HEK293 (cell line): ENCODE measurements at regions not wholly inside any gene's neighbourhood (a gene's known extent, or its start where the extent isn't known, plus 50 kb on each side); places are given as distances from the start of the nearest gene placed in this dataset.
A peak's percentile ranks its signal among the peaks of the same experiment; 100 is the strongest.

Experiments
- EGR2 ChIP-seq: fragments of 450-650 bp; formaldehyde crosslinking; IDR thresholded peaks from 2 replicates; pipeline ENCODE4 v1.5.1; 2016; ENCODE audit warnings: low read depth, missing biosample characterization, missing genetic modification characterization
- GLIS2 ChIP-seq: fragments of 450-650 bp; formaldehyde crosslinking; IDR thresholded peaks from 2 replicates; pipeline ENCODE4 v1.5.1; 2016; ENCODE audit warnings: missing biosample characterization, missing genetic modification characterization
- IKZF3 ChIP-seq: fragments of 450-650 bp; IDR thresholded peaks from 2 replicates; pipeline ENCODE4 v1.5.0; 2018; ENCODE audit warnings: missing biosample characterization, mild to moderate bottlenecking, missing genetic modification characterization, moderate library complexity
- INSM2 ChIP-seq: fragments of 450-650 bp; formaldehyde crosslinking; IDR thresholded peaks from 2 replicates; pipeline ENCODE4 v1.5.1; 2016; ENCODE audit warnings: missing biosample characterization, missing genetic modification characterization
- KLF9 ChIP-seq: fragments of 450-650 bp; formaldehyde crosslinking; IDR thresholded peaks from 2 replicates; pipeline ENCODE4 v1.5.1; 2016; ENCODE audit warnings: missing biosample characterization, missing genetic modification characterization, low read depth
- SCRT2 ChIP-seq: fragments of 450-650 bp; formaldehyde crosslinking; IDR thresholded peaks from 2 replicates; pipeline ENCODE4 v1.5.1; 2016; ENCODE audit warnings: missing biosample characterization, missing genetic modification characterization
- SP3 ChIP-seq: fragments of 450-650 bp; formaldehyde crosslinking; IDR thresholded peaks from 2 replicates; pipeline ENCODE4 v1.5.1; 2016; ENCODE audit warnings: missing biosample characterization, missing genetic modification characterization
- TSHZ1 ChIP-seq: fragments of 450-650 bp; formaldehyde crosslinking; IDR thresholded peaks from 2 replicates; pipeline ENCODE4 v1.5.1; 2016; ENCODE audit warnings: missing biosample characterization, missing genetic modification characterization, borderline replicate concordance
- ZBTB17 ChIP-seq: fragments of 450-650 bp; formaldehyde crosslinking; IDR thresholded peaks from 2 replicates; pipeline ENCODE4 v1.5.1; 2016; ENCODE audit warnings: missing biosample characterization, missing genetic modification characterization
- ZBTB20 ChIP-seq: fragments of 450-650 bp; formaldehyde crosslinking; IDR thresholded peaks from 2 replicates; pipeline ENCODE4 v1.5.1; 2016; ENCODE audit warnings: missing biosample characterization, missing genetic modification characterization
- ZBTB7A ChIP-seq: fragments of 450-650 bp; formaldehyde crosslinking; IDR thresholded peaks from 2 replicates; pipeline ENCODE4 v1.5.1; 2016; ENCODE audit warnings: low read depth, missing biosample characterization, missing genetic modification characterization
- ZFP3 ChIP-seq: fragments of 450-650 bp; formaldehyde crosslinking; IDR thresholded peaks from 2 replicates; pipeline ENCODE4 v1.5.1; 2016; ENCODE audit warnings: low read depth, missing biosample characterization, missing genetic modification characterization
- ZFP41 ChIP-seq: fragments of 450-650 bp; formaldehyde crosslinking; IDR thresholded peaks from 2 replicates; pipeline ENCODE4 v1.5.1; 2016; ENCODE audit warnings: missing biosample characterization, missing genetic modification characterization, borderline replicate concordance
- ZNF133 ChIP-seq: fragments of 450-650 bp; formaldehyde crosslinking; IDR thresholded peaks from 2 replicates; pipeline ENCODE4 v1.5.1; 2016; ENCODE audit warnings: missing biosample characterization, missing genetic modification characterization
- ZNF146 ChIP-seq: fragments of 450-650 bp; formaldehyde crosslinking; IDR thresholded peaks from 2 replicates; pipeline ENCODE4 v1.5.1; 2016; ENCODE audit warnings: missing biosample characterization, missing genetic modification characterization
- ZNF157 ChIP-seq: fragments of 450-650 bp; formaldehyde crosslinking; IDR thresholded peaks from 2 replicates; pipeline ENCODE4 v1.5.1; 2016; ENCODE audit warnings: missing biosample characterization, missing genetic modification characterization
- ZNF16 ChIP-seq: fragments of 450-650 bp; formaldehyde crosslinking; IDR thresholded peaks from 2 replicates; pipeline ENCODE4 v1.5.1; 2016; ENCODE audit warnings: low read depth, missing biosample characterization, missing genetic modification characterization
- ZNF248 ChIP-seq: fragments of 450-650 bp; formaldehyde crosslinking; IDR thresholded peaks from 2 replicates; pipeline ENCODE4 v1.5.1; 2017; ENCODE audit warnings: missing biosample characterization, missing genetic modification characterization
- ZNF394 ChIP-seq: fragments of 450-650 bp; formaldehyde crosslinking; IDR thresholded peaks from 2 replicates; pipeline ENCODE4 v1.5.1; 2016; ENCODE audit warnings: missing biosample characterization, missing genetic modification characterization, mild to moderate bottlenecking, moderate library complexity, borderline replicate concordance
- ZNF404 ChIP-seq: fragments of 450-650 bp; formaldehyde crosslinking; IDR thresholded peaks from 2 replicates; pipeline ENCODE4 v1.5.1; 2017; ENCODE audit warnings: missing biosample characterization, missing genetic modification characterization
- ZNF416 ChIP-seq: fragments of 450-650 bp; formaldehyde crosslinking; IDR thresholded peaks from 2 replicates; pipeline ENCODE4 v1.5.1; 2016; ENCODE audit warnings: missing biosample characterization, missing genetic modification characterization
- ZNF513 ChIP-seq: fragments of 450-650 bp; IDR thresholded peaks from 2 replicates; pipeline ENCODE4 v1.5.1; 2018; ENCODE audit warnings: missing biosample characterization, missing genetic modification characterization
- ZNF521 ChIP-seq: fragments of 450-650 bp; formaldehyde crosslinking; IDR thresholded peaks from 2 replicates; pipeline ENCODE4 v1.5.1; 2017; ENCODE audit warnings: missing biosample characterization, mild to moderate bottlenecking, missing genetic modification characterization
- ZNF530 ChIP-seq: fragments of 450-650 bp; formaldehyde crosslinking; IDR thresholded peaks from 2 replicates; pipeline ENCODE4 v1.5.1; 2016; ENCODE audit warnings: low read depth, missing biosample characterization, missing genetic modification characterization
- ZNF548 ChIP-seq: fragments of 450-650 bp; formaldehyde crosslinking; IDR thresholded peaks from 2 replicates; pipeline ENCODE4 v1.5.1; 2016; ENCODE audit warnings: missing biosample characterization, missing genetic modification characterization
- ZNF549 ChIP-seq: fragments of 450-650 bp; IDR thresholded peaks from 2 replicates; pipeline ENCODE4 v1.5.1; 2018; ENCODE audit warnings: missing biosample characterization, missing genetic modification characterization, mild to moderate bottlenecking, inconsistent platforms, moderate library complexity
- ZNF621 ChIP-seq: fragments of 450-650 bp; formaldehyde crosslinking; IDR thresholded peaks from 2 replicates; pipeline ENCODE4 v1.5.1; 2017; ENCODE audit warnings: missing biosample characterization, missing genetic modification characterization
- ZNF654 ChIP-seq: fragments of 450-650 bp; formaldehyde crosslinking; IDR thresholded peaks from 2 replicates; pipeline ENCODE4 v1.5.1; 2016; ENCODE audit warnings: low read depth, missing biosample characterization, missing genetic modification characterization
- ZNF658 ChIP-seq: fragments of 450-650 bp; formaldehyde crosslinking; IDR thresholded peaks from 2 replicates; pipeline ENCODE4; 2016; ENCODE audit warnings: missing biosample characterization, missing genetic modification characterization
- ZNF76 ChIP-seq: fragments of 450-650 bp; formaldehyde crosslinking; IDR thresholded peaks from 2 replicates; pipeline ENCODE4; 2016; ENCODE audit warnings: low read depth, missing biosample characterization, missing genetic modification characterization, borderline replicate concordance
- ZNF791 ChIP-seq: fragments of 450-650 bp; formaldehyde crosslinking; IDR thresholded peaks from 2 replicates; pipeline ENCODE4 v1.5.1; 2016; ENCODE audit warnings: missing biosample characterization, missing genetic modification characterization
- ZSCAN16 ChIP-seq: fragments of 450-650 bp; formaldehyde crosslinking; IDR thresholded peaks from 2 replicates; pipeline ENCODE4 v1.5.1; 2016; ENCODE audit warnings: missing biosample characterization, missing genetic modification characterization
- ZSCAN5A ChIP-seq: fragments of 450-650 bp; formaldehyde crosslinking; IDR thresholded peaks from 2 replicates; pipeline ENCODE4 v1.5.1; 2016; ENCODE audit warnings: missing biosample characterization, missing genetic modification characterization

- TF ChIP-seq ZNF248 (tag by site-specific recombination) (no peak), ZBTB20 (tag by site-specific recombination) (peak; percentile 81; the same call in 1 of the 2 replicates), ZBTB7A (tag by site-specific recombination) (no peak), ZNF513 (tag by site-specific recombination) (no peak), ZFP3 (tag by site-specific recombination) (no peak), ZBTB17 (peak; percentile 87), ZNF16 (tag by site-specific recombination) (no peak), ZNF521 (no peak), SP3 (peak; percentile 95), ZFP41 (tag by site-specific recombination) (no peak), ZNF621 (tag by site-specific recombination) (no peak), ZNF157 (tag by site-specific recombination) (no peak), SCRT2 (tag by site-specific recombination) (peak; percentile 49; the same call in 1 of the 2 replicates), ZNF394 (tag by site-specific recombination) (peak; percentile 77), ZNF791 (tag by site-specific recombination) (no peak), IKZF3 (tag by site-specific recombination) (peak; percentile 99), ZNF548 (tag by site-specific recombination) (no peak), KLF9 (tag by site-specific recombination) (peak; percentile 65), GLIS2 (tag by site-specific recombination) (peak; percentile 91), ZNF76 (tag by site-specific recombination) (peak; percentile 74), ZNF416 (no peak), ZNF404 (tag by site-specific recombination) (no peak), ZNF658 (no peak), ZNF654 (peak; percentile 94), ZSCAN16 (0 out of 2 replicates have a peak, but pooled peaks have one; percentile 24), EGR2 (tag by site-specific recombination) (peak; percentile 84), ZNF549 (no peak), ZNF146 (no peak), ZNF133 (no peak), ZSCAN5A (tag by site-specific recombination) (no peak), ZNF530 (no peak), INSM2 (tag by site-specific recombination) (peak; percentile 78; the same call in 1 of the 2 replicates), TSHZ1 (tag by site-specific recombination) (peak; percentile 69; the same call in 1 of the 2 replicates)
Measured at GRCh38 chr13:33542309-33543088, 256.9 kb upstream of the STARD13 start (continued).
